ENCODE measurements at regions not wholly inside any gene's neighbourhood (a gene's known extent, or its start where the extent isn't known, plus 50 kb on each side); places are given as distances from the start of the nearest gene placed in this dataset.
"Not testable (repeated sequence)": the region's sequence is repeated elsewhere in the genome, so short reads cannot be mapped to it uniquely, and the experiment has no call there.

DNA sequence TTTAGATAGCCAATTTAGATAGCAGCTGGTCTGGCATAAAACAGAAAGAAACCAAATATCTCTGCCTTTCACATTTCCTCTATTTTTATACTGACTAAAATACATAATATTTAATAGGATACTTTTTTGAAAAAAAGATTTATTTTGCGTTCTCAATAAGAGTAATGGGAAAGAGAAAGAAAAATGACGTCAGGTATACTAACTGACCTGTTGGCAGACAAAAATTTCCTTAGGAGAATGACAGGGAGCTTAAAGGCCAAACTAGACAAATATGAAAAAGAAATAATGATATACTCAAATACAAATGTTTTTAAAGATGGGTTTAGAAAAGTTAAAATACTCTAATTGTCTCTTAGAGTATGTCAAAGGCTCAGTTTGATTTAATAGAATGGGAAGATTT is 309.4 kb upstream of the ADGRL3 start:
- DNase-seq (no peak), ATAC-seq (ENCODE audit: poor library complexity) (no peak)
- intact Hi-C loops (cut with DNase I), result no loop called here

DNA sequence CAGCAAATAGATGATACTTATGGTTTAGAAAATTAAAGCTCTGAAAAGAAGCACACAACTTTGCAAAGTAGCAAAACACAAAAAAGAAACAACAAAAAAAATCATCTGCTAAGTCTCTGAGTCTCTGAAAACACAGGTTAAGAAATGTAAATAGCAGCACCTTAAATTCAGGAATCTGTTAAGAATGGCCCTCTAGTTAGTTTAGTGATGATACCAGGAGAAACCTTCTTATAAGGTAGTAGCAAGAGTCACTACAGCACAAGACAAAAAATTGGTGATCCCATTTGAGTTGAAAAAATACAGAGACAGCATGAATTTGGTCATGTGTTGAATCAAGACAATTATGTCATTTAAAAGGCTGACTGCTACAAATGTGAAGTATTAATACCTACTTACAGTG is 308.2 kb upstream of the ADGRL3 start:
- ATAC-seq (ENCODE audit: poor library complexity) (no peak), DNase-seq (no peak)
- intact Hi-C loops (cut with DNase I), result no loop called here

DNA sequence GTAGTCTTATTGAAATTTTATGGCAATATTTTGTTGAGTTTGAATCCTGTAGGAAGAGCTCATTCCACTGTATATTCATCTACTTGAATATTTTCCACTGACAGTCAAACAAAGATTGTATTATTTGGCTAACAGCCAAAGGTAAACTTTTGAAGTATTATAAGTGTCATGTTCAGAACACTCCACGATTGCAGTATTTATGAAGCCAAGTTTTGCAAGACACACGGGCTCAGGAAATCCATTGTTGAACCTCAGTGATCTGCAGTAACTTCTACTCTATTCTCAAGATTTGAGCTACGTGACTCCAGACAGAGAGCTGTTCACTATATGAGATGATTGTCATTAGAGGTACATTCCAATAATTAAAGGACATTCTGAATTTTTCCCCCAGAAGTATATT is 302.7 kb upstream of the ADGRL3 start:
- ATAC-seq (ENCODE audit: poor library complexity), result no peak
- intact Hi-C loops (cut with DNase I), result no loop called here
- no peak for DNase-seq

DNA sequence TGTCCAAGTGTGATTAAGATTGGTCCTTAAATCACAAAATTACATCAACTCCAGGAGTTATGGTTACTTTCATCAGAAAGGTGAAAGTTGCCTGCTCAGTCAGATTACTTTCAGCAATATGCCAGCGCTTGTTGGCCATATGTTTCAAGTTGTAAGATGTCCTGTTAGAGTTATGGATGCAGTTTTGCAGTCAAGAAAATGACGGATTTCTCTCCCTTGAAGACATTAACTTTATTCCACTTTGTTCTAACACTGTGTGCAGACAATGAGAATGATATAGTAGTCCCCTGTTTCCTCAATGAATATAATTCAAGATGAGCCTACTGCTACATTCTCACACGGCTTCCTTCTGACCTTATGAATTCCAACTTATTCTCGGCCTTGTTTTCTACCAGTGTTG is 295.0 kb upstream of the ADGRL3 start:
- DNase-seq, result no peak
- intact Hi-C loops (cut with DNase I), result no loop called here
- ATAC-seq (ENCODE audit: poor library complexity), result no peak

DNA sequence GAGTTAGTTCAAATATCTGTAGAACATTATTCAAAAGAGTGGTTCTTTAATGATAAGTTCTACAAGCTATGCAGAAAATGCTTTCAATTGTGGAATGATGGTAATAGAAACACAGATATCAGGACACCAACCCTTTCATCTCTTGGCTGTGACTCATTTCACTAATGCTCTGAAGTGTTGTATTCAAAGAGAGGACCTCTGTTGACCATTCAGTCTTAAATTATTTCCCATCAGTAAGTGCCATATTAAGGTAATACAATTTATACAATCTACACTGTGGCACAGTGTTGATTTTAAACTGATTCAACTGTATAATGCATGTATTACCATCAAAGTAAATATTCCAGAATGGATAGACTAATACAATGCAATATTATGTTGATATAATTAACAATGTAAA is 289.0 kb upstream of the ADGRL3 start:
- ATAC-seq (ENCODE audit: poor library complexity) (no peak), DNase-seq (no peak)
- intact Hi-C loops (cut with DNase I), result no loop called here

- DNase-seq, result no peak
- no peak for ATAC-seq (ENCODE audit: poor library complexity)
- intact Hi-C loops (cut with DNase I), result no loop called here
Measured at GRCh38 chr4:60913002-60913401, 287.1 kb upstream of the ADGRL3 start.

DNA sequence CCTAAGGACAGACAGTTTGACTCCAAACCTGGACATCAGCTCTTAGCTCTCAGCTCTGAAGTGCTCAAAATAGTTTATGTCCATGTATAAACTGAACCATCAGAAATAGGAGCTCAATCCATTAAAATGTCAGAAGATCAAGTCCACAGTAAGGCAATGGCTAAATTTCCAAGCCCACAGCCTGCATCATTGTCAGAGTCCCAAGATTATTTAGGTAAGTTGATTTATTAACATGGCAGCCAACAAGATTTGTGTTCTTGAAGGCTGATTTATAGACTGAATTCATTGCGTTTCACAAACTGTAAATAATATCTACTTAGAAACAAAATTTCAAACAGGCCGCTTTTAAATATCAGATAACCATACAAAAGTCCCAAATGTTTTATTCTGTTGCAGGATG is 286.5 kb upstream of the ADGRL3 start:
- intact Hi-C loops (cut with DNase I), result no loop called here
- DNase-seq, result no peak
- ATAC-seq (ENCODE audit: poor library complexity), result no peak

- intact Hi-C loops (cut with DNase I); ATAC-seq (ENCODE audit: poor library complexity); DNase-seq: not testable (repeated sequence)
Measured at GRCh38 chr4:60921735-60922134, 278.4 kb upstream of the ADGRL3 start.

- intact Hi-C loops (cut with DNase I), result no loop called here
- ATAC-seq (ENCODE audit: poor library complexity), result no peak
- no peak for DNase-seq
Measured at GRCh38 chr4:60923075-60923474, 277.1 kb upstream of the ADGRL3 start.

DNA sequence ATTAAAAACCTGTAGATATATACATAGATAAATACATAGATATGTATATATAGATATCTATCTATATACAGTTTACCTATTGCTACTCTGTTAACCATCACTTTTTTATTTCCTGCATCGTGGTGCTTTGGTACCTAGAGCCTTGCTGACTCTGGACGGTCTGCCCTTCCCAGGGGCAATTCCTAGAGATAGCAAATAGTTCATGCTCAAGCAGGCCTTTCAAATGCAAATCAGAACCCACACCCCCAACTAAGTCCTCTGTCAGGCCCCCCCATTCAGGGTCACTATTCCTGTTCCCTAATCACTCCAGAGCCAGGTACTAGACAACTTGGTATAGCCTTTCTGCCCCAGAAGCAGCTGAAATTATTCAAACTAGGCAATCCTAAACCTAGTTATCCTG is 273.5 kb upstream of the ADGRL3 start:
- intact Hi-C loops (cut with DNase I), result no loop called here
- no peak for ATAC-seq (ENCODE audit: poor library complexity)
- no peak for DNase-seq

- no peak for DNase-seq
- no peak for ATAC-seq (ENCODE audit: poor library complexity)
- intact Hi-C loops (cut with DNase I), result no loop called here
Measured at GRCh38 chr4:60930866-60931265, 269.3 kb upstream of the ADGRL3 start.

DNA sequence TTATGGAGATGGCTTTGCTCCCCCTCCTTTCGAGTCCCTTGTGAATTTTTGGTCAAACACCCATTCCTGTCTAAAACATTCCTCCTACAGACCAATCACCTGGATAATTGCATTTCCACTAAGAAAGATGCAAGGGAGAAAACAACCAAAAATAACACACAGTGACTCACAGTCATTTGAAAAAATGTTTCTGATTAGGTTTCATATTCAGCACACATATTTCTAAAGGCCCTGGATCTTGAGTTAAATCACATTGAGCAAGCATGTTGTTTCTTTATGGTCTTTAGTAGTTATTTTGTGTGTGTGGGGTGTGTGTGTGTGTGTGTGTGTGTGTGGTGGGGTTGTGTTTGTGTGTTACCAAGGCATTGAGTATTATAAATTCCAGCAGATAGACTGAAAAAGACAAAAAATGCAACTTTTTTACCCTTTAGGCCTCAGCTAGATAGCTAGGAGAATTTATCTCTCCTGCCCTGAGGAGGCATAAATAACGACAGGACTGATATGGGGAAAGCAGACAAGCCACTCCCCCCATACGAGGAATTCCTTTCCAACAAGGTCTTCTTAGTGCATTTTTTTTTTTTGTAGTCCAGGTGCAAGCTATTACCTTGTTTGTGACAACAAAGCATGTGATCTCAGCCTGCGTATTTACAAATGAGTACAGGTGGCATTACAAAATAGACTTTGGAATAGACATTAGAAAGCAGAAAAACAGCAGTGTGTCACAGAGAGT is 265.4 kb upstream of the ADGRL3 start:
- intact Hi-C loops (cut with DNase I), result no loop called here

DNA sequence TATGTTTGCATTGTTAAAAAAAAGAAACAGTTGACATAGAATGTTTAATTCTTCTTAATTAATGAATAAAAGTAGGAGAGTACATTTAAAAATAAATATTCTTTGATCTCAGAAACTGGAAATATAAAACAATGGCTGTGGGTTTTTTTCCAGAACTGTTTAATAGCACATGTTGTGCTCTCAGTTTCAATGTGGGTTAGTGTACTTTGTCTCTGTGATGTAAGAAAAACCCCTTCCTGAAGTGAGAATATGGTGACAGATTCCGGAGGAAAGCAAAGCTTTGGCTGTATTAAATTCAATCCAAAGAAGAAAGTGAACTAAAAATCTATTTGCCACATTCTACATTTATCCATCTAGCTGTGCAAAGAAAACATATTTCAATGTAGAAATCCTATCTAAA is 261.9 kb upstream of the ADGRL3 start:
- intact Hi-C loops (cut with DNase I), result no loop called here
- ATAC-seq (ENCODE audit: poor library complexity) (no peak), DNase-seq (no peak)

More for the DNA sequence above, 265.4 kb upstream of the ADGRL3 start:
- DNase-seq (no peak), ATAC-seq (ENCODE audit: poor library complexity) (no peak)

DNA sequence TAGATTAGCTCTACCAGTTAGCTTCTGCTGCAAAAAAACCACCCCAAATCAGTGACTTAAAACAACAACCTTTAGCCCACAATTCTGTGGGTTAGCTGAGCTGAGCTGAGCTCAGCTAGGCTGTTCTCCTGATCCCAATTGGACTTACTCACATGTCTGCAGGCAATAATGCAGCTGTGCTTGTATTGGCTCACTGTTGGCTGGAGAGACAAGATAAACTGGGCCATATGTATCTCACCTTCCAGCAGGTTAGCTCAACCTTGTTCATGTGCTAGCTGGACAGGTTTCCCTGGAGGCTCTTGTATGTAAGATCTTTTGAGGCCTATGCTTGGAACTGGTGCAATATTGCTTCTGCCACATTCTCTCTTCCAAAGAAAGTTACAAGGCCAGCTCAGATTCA is 261.5 kb upstream of the ADGRL3 start:
- DNase-seq (no peak), ATAC-seq (ENCODE audit: poor library complexity) (no peak)
- intact Hi-C loops (cut with DNase I), result no loop called here

DNA sequence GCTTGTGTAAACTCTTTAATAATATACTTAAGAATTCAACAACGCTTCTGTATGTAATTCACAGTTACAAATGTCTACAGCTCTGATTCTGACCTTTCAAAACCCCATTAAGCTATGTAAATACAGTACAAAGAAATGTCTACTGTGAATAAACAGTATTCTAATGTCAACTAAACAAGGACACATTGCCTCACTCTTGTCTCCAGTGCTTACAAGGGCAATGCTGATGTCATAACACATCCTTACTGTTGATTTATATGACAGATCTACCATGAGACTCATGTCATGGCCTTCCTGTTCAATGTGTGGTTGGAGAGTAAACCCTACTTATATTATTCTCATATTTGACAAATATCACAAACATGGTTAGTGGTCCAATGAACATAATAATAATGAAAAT is 256.1 kb upstream of the ADGRL3 start:
- DNase-seq (no peak), ATAC-seq (ENCODE audit: poor library complexity) (no peak)
- intact Hi-C loops (cut with DNase I), result no loop called here

GRCh38 chr4:60945641-60946040 is 254.5 kb upstream of the ADGRL3 start:
- no peak for ATAC-seq (ENCODE audit: poor library complexity)
- intact Hi-C loops (cut with DNase I), result no loop called here
- no peak for DNase-seq

GRCh38 chr4:60948008-60948407 is 252.1 kb upstream of the ADGRL3 start:
- intact Hi-C loops (cut with DNase I), result no loop called here

GRCh38 chr4:60952921-60953320 is 247.2 kb upstream of the ADGRL3 start:
- no peak for ATAC-seq (ENCODE audit: poor library complexity)
- DNase-seq, result no peak
- intact Hi-C loops (cut with DNase I), result no loop called here

More at GRCh38 chr4:60948008-60948407, 252.1 kb upstream of the ADGRL3 start:
- ATAC-seq (ENCODE audit: poor library complexity) (no peak), DNase-seq (no peak)

DNA sequence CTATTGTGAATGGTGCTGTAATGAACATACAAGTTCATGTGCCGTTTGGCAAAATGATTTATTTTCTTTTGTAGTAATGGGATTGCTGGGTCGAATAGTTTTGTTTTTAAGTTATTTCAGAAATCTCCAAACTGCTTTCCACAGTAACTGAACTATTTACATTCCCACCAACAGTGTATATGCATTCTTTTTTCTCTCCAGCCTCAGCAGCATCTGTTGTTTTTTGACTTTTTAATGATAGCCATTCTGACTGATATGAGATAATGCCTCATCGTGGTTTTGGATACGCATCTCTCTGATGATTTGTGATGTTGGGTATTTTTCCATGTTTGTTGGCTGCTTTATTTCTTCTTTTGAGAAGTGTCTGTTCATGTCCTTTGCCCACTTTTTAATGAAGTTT is 246.3 kb upstream of the ADGRL3 start:
- no peak for DNase-seq
- no peak for ATAC-seq (ENCODE audit: poor library complexity)
- intact Hi-C loops (cut with DNase I), result no loop called here

DNA sequence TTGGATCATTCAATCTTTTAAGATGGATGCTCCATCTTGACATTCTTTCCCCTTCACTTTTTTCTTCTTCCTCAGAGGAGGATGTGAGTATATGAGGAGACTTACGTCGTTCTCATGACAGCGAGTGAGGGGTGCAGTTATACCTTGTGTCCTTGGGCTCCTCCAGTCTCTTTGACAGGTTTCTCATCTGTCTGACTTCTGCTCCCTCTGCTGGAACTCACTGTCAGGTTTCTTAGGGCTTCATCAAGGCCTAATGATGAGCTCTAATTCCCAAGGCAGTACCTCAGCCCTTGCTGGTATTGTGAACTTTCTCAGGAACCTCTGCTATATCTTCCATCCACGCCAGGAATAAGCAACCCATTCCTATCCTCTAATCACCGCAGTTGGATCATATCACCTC is 237.8 kb upstream of the ADGRL3 start:
- intact Hi-C loops (cut with DNase I), result no loop called here
- DNase-seq (no peak), ATAC-seq (ENCODE audit: poor library complexity) (no peak)

DNA sequence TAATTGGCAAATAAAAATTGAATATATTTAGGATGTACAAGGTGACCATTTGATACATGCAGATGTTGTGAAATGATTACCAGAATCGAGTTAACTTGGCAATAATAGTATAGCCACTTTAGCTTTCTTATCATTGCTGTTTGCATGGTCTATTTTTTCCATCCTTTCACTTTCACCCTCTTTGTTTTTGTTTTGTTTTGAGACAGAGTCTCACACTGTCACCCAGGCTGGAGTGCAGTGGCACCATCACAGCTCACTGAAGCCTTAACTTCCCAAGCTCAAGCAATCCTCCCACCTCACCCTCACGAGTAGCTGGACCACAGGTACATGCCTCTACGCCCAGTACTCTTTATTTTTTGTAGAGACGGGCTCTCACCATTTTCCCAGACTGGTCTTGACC is 218.6 kb upstream of the ADGRL3 start:
- intact Hi-C loops (cut with DNase I), result no loop called here
- ATAC-seq (ENCODE audit: poor library complexity) (no peak), DNase-seq (no peak)

Measured in Right ventricle myocardium superior (tissue), 1 donor.